AG04450 (cell line): ENCODE measurements at regions not wholly inside any gene's neighbourhood (a gene's known extent, or its start where the extent isn't known, plus 50 kb on each side); places are given as distances from the start of the nearest gene placed in this dataset.

Experiments used
- CTCF ChIA-PET: fragments of 300-600, 350-600 bp; formaldehyde crosslinking; extraction: SDS; loops from one replicate; lab custom pipeline; 2022; ENCODE audit warnings: antibody characterized with exemption, inconsistent platforms; lab: Charles Lee
- POLR2A ChIA-PET: fragments of 350-600 bp; formaldehyde crosslinking; extraction: SDS; loops from one replicate; lab custom pipeline; 2021; ENCODE audit warnings: antibody characterized with exemption, inconsistent platforms; lab: Yijun Ruan, JAX
- DNase-seq: peaks from one replicate; pipeline ENCODE4 v3.0.0-alpha.2; 2011; ENCODE audit warnings: low read depth, low spot score
- H3K27ac ChIP-seq: one replicate; pipeline ENCODE4 v1.5.1; 2012; ENCODE audit warnings: low read depth, low read length, control low read depth
- H3K27me3 ChIP-seq: one replicate; pipeline ENCODE4 v1.6.0; 2012; ENCODE audit warnings: low read length; ENCODE audit not compliant: control insufficient read depth, insufficient read depth
- H3K4me3 ChIP-seq: 2 replicates; pipeline ENCODE4 v1.5.1; 2011; ENCODE audit warnings: mild to moderate bottlenecking, low read depth, low read length, control low read depth
- H3K9me3 ChIP-seq: 2 replicates; pipeline ENCODE4 v1.5.1; 2012; ENCODE audit warnings: low read length; ENCODE audit not compliant: control insufficient read depth, insufficient read depth
- CTCF ChIP-seq: IDR thresholded peaks from 2 replicates; pipeline ENCODE4 v1.5.1; 2011; ENCODE audit warnings: low read depth, low read length, control low read depth, inconsistent platforms

- Histone ChIP-seq H3K27ac (no peak overlapping the region), H3K9me3 (no peaks in the 10 kb centered on the region), H3K27me3 (no peaks in the 10 kb centered on the region), H3K4me3 (no peak overlapping the region)
- POLR2A ChIA-PET, result no interaction called here
- CTCF ChIA-PET, result no interaction called here
- TF ChIP-seq CTCF, result no peak
- no peak for DNase-seq
Measured at GRCh38 chr4:95742179-95742578, 97.7 kb upstream of the PDHA2 start.

- Histone ChIP-seq H3K9me3 (no peaks in the 10 kb centered on the region; the same call in 1 of the 2 replicates), H3K27ac (no peak overlapping the region), H3K4me3 (no peak overlapping the region), H3K27me3 (no peaks in the 10 kb centered on the region)
- no peak for DNase-seq
- CTCF ChIA-PET, result no interaction called here
- TF ChIP-seq CTCF, result no peak
- POLR2A ChIA-PET, result no interaction called here
Measured at GRCh38 chr4:95732061-95732460, 107.8 kb upstream of the PDHA2 start.

GRCh38 chr4:95729596-95729995, 110.3 kb upstream of the PDHA2 start:
- POLR2A ChIA-PET, result no interaction called here
- Histone ChIP-seq H3K9me3 (no peaks in the 10 kb centered on the region; the same call in 1 of the 2 replicates), H3K4me3 (no peak overlapping the region), H3K27me3 (no peaks in the 10 kb centered on the region), H3K27ac (no peak overlapping the region)
- no peak for DNase-seq
- no peak for TF ChIP-seq CTCF
- CTCF ChIA-PET, result no interaction called here

- no peak overlapping the region for H3K27ac ChIP-seq
- CTCF ChIA-PET, result no interaction called here
Measured at GRCh38 chr4:95728145-95728544, 111.7 kb upstream of the PDHA2 start.

GRCh38 chr4:95715830-95716229, 124.1 kb upstream of the PDHA2 start:
- ChIA-PET CTCF (no interaction called here), POLR2A (no interaction called here)
- H3K27ac ChIP-seq, result no peak overlapping the region
- no peak for TF ChIP-seq CTCF
- no peak overlapping the region for H3K4me3 ChIP-seq
- H3K27me3 ChIP-seq, result no peaks in the 10 kb centered on the region
- H3K9me3 ChIP-seq, result no peaks in the 10 kb centered on the region
- DNase-seq, result no peak

More at GRCh38 chr4:95728145-95728544, 111.7 kb upstream of the PDHA2 start:
- no peaks in the 10 kb centered on the region; the same call in 1 of the 2 replicates for H3K9me3 ChIP-seq
- DNase-seq, result no peak
- no peak for TF ChIP-seq CTCF
- POLR2A ChIA-PET, result no interaction called here
- H3K4me3 ChIP-seq, result no peak overlapping the region
- no peaks in the 10 kb centered on the region for H3K27me3 ChIP-seq
